A549 (cell line): ENCODE measurements at regions not wholly inside any gene's neighbourhood (a gene's known extent, or its start where the extent isn't known, plus 50 kb on each side); places are given as distances from the start of the nearest gene placed in this dataset.

Experiments used
- ATAC-seq, 2 experiments: fragments of 200-7000 bp in 1 of 2; fragments of >200 bp in 1 of 2; cut with Nextera tagmentation in 1 of 2; cut with Tn5 transposase in 1 of 2; 3 replicates each; pipeline versions ENCODE4 v1.8.0 to v1.9.1; 2018 to 2020; ENCODE audit warnings: mild to moderate bottlenecking in 1 of 2, moderate library complexity in 1 of 2
- CTCF ChIA-PET: fragments of 300-600 bp; sonication (Branson Sonifier 250); formaldehyde crosslinking; extraction: SDS; loops from one replicate; lab custom pipeline; 2021; ENCODE audit warnings: antibody characterized with exemption, inconsistent platforms; lab: Yijun Ruan, JAX
- POLR2A ChIA-PET: fragments of 350-600 bp; formaldehyde crosslinking; extraction: SDS; loops from one replicate; lab custom pipeline; 2021; ENCODE audit warnings: antibody characterized with exemption, inconsistent platforms; lab: Yijun Ruan, JAX
- DNase-seq, 2 experiments: peaks; one replicate each; pipeline versions ENCODE4 v3.0.0 to v3.0.0-alpha.2; 2011 to 2016; ENCODE audit warnings: low read depth in 1 of 2, low spot score in 1 of 2
- FAIRE-seq: peaks from 2 replicates; lab custom pipeline; 2011; peaks lifted over from hg19 to GRCh38; lab: Jason Lieb, UNC
- H3K27ac ChIP-seq, 2 experiments: fragments of >200 bp; sonication (Bioruptor Twin); formaldehyde crosslinking; 3 replicates each; pipeline ENCODE4 v1.5.1; 2016 to 2017
- H3K4me1 ChIP-seq: fragments of >200 bp; sonication (Bioruptor Twin); formaldehyde crosslinking; 3 replicates; pipeline ENCODE4 v1.6.1; 2016
- H3K4me2 ChIP-seq: fragments of >200 bp; sonication (Bioruptor Twin); formaldehyde crosslinking; 3 replicates; pipeline ENCODE4 v1.6.1; 2016
- H3K4me3 ChIP-seq: fragments of >200 bp; sonication (Bioruptor Twin); formaldehyde crosslinking; 3 replicates; pipeline ENCODE4 v1.5.1; 2016
- H3K9me3 ChIP-seq: fragments of >200 bp; sonication (Bioruptor Twin); formaldehyde crosslinking; 3 replicates; pipeline ENCODE4 v1.6.1; 2016
- CBX8 ChIP-seq: fragments of 200-600 bp; sonication (generic); IDR thresholded peaks from 2 replicates; pipeline ENCODE4 v1.6.1; 2016
- CHD2 ChIP-seq: fragments of 150-350 bp; IDR thresholded peaks from 2 replicates; pipeline ENCODE4 v1.6.1; 2014; ENCODE audit warnings: low read length; ENCODE audit not compliant: partially characterized antibody
- EHF ChIP-seq: fragments of 250-450 bp; sonication (Bioruptor Pico); IDR thresholded peaks from 2 replicates; pipeline ENCODE4 v1.5.0; 2020; ENCODE audit warnings: mild to moderate bottlenecking
- FOSB ChIP-seq: fragments of 250-450 bp; sonication (Bioruptor Pico); IDR thresholded peaks from 2 replicates; pipeline ENCODE4 v1.5.0; 2020; ENCODE audit warnings: mild to moderate bottlenecking, moderate library complexity
- FOXS1 ChIP-seq: fragments of 250-450 bp; sonication (Bioruptor Pico); IDR thresholded peaks from 2 replicates; pipeline ENCODE4 v1.5.0; 2020; ENCODE audit warnings: mild to moderate bottlenecking, moderate library complexity
- GATA3 ChIP-seq: IDR thresholded peaks from 2 replicates; pipeline ENCODE4 v1.6.1; 2012; ENCODE audit warnings: borderline replicate concordance
- HES2 ChIP-seq: fragments of >200 bp; sonication (Bioruptor Twin); formaldehyde crosslinking; IDR thresholded peaks from 2 replicates; pipeline ENCODE4 v1.6.1; 2016
- HOXA7 ChIP-seq: fragments of 250-450 bp; sonication (Bioruptor Pico); IDR thresholded peaks from 2 replicates; pipeline ENCODE4 v1.5.0; 2020; ENCODE audit warnings: mild to moderate bottlenecking, moderate library complexity
- HOXB13 ChIP-seq: fragments of 250-450 bp; sonication (Bioruptor Pico); IDR thresholded peaks from 2 replicates; pipeline ENCODE4 v1.5.0; 2020; ENCODE audit warnings: low read depth, mild to moderate bottlenecking, moderate library complexity
- MAZ ChIP-seq: fragments of 150-350 bp; IDR thresholded peaks from 2 replicates; pipeline ENCODE4 v1.6.1; 2014; ENCODE audit warnings: antibody characterized with exemption, low read depth, low read length, borderline replicate concordance
- PHF8 ChIP-seq: fragments of 200-600 bp; sonication (generic); IDR thresholded peaks from 2 replicates; pipeline ENCODE4 v1.6.1; 2016; ENCODE audit warnings: low read depth, mild to moderate bottlenecking, antibody characterized with exemption, moderate library complexity, borderline replicate concordance
- RARB ChIP-seq: fragments of 250-450 bp; sonication (Bioruptor Pico); IDR thresholded peaks from 2 replicates; pipeline ENCODE4 v1.8.0; 2021; ENCODE audit warnings: mild to moderate bottlenecking, moderate library complexity
- RCOR1 ChIP-seq: fragments of 150-350 bp; IDR thresholded peaks from 2 replicates; pipeline ENCODE4 v1.6.1; 2014; ENCODE audit warnings: antibody characterized with exemption, low read length, low read depth
- REST ChIP-seq: fragments of 200-600 bp; sonication (generic); IDR thresholded peaks from 2 replicates; pipeline ENCODE4 v1.6.1; 2016; ENCODE audit warnings: antibody characterized with exemption, mild to moderate bottlenecking, moderate library complexity
- RNF2 ChIP-seq: fragments of 200-600 bp; sonication (generic); IDR thresholded peaks from 2 replicates; pipeline ENCODE4 v1.6.1; 2016; ENCODE audit warnings: low read depth, mild to moderate bottlenecking, antibody characterized with exemption, moderate library complexity, borderline replicate concordance
- USF2 ChIP-seq: fragments of 450-650 bp; IDR thresholded peaks from 2 replicates; pipeline ENCODE4 v1.6.1; 2014; ENCODE audit warnings: antibody characterized with exemption
- ZNF302 ChIP-seq: fragments of 250-450 bp; sonication (Bioruptor Pico); IDR thresholded peaks from 2 replicates; pipeline ENCODE4 v1.9.0; 2021; ENCODE audit warnings: inconsistent platforms, mild to moderate bottlenecking, moderate library complexity
- ZSCAN20 ChIP-seq: fragments of 250-450 bp; sonication (Bioruptor Pico); IDR thresholded peaks from 2 replicates; pipeline ENCODE4 v1.8.0; 2022; ENCODE audit warnings: mild to moderate bottlenecking, moderate library complexity
- WGBS: methylation state at CpG from one replicate; pipeline ENCODE4 v1.1.6; 2017; ENCODE audit errors: missing lambda C conversion rate; 5-methylcytosine and 5-hydroxymethylcytosine counted together
- TF ChIP-seq, protein P1 (sequence below): IDR thresholded peaks from 2 replicates; pipeline ENCODE4 v1.6.1; 2012

- TF ChIP-seq EHF (CRISPR knock-in tag) (no peak), MAZ (no peak), FOXS1 (no peak), FOSB (CRISPR knock-in tag) (no peak), HOXB13 (CRISPR knock-in tag) (no peak)
- TF ChIP-seq, protein P1, sequence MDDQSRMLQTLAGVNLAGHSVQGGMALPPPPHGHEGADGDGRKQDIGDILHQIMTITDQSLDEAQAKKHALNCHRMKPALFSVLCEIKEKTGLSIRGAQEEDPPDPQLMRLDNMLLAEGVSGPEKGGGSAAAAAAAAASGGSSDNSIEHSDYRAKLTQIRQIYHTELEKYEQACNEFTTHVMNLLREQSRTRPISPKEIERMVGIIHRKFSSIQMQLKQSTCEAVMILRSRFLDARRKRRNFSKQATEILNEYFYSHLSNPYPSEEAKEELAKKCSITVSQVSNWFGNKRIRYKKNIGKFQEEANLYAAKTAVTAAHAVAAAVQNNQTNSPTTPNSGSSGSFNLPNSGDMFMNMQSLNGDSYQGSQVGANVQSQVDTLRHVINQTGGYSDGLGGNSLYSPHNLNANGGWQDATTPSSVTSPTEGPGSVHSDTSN = no peak
Measured at GRCh38 chr6:12404651-12405050, 114.5 kb downstream of the EDN1 start (continued).

- DNase-seq (no peak), ATAC-seq (no peak), FAIRE-seq (no peak)
- POLR2A ChIA-PET = no interaction called here
- H3K4me1 ChIP-seq = peaks cover 35% of the 10 kb centered on the region
- H3K9me3 ChIP-seq = peaks cover 7% of the 10 kb centered on the region
- peak overlapping the region; percentile 33 to 49; a peak in 2 of 6 replicates for H3K27ac ChIP-seq
- H3K4me3 ChIP-seq = no peak overlapping the region
- TF ChIP-seq, protein P1 = no peak
- TF ChIP-seq HES2 (no peak), CHD2 (no peak), HOXA7 (CRISPR knock-in tag) (no peak), REST (no peak), ZSCAN20 (CRISPR knock-in tag) (no peak), RARB (CRISPR knock-in tag) (no peak), FOXS1 (no peak), PHF8 (no peak), GATA3 (no peak), RNF2 (no peak), CBX8 (no peak), ZNF302 (CRISPR knock-in tag) (no peak), USF2 (no peak), RCOR1 (no peak), MAZ (no peak)
- CTCF ChIA-PET = no interaction called here
- H3K4me2 ChIP-seq = no peak overlapping the region
- 92% methylated on average over 9 of the region's 9 CpGs for WGBS
Measured at GRCh38 chr6:12408752-12409151, 118.6 kb downstream of the EDN1 start.
